Liver (tissue), 8 donors: ENCODE measurements at regions not wholly inside any gene's neighbourhood (a gene's known extent, or its start where the extent isn't known, plus 50 kb on each side); places are given as distances from the start of the nearest gene placed in this dataset.

ENCODE experiments used
- DNase-seq: peaks from one replicate; pipeline ENCODE4 v3.0.0-alpha.2; 2017; ENCODE audit warnings: low spot score
- H3K27ac ChIP-seq, 2 donors: one replicate each; pipeline ENCODE4 v1.7.0; 2013; ENCODE audit warnings: inconsistent platforms in 2 of 2, low read length in 2 of 2, control low read depth in 1 of 2, low read depth in 1 of 2, mild to moderate bottlenecking in 1 of 2
- H3K27me3 ChIP-seq, 4 donors: one replicate each; pipeline versions ENCODE4 v1.6.1 to v1.7.0; 2013; ENCODE audit warnings: low read length in 3 of 4, inconsistent platforms in 1 of 4, mild to moderate bottlenecking in 1 of 4, moderate library complexity in 1 of 4; ENCODE audit not compliant: control insufficient read depth in 4 of 4, insufficient read depth in 4 of 4
- H3K36me3 ChIP-seq, 4 donors: one replicate each; pipeline versions ENCODE4 v1.6.1 to v1.7.0; 2013; ENCODE audit warnings: low read length in 3 of 4, mild to moderate bottlenecking in 3 of 4, low read depth in 1 of 4, moderate library complexity in 1 of 4; ENCODE audit not compliant: control insufficient read depth in 4 of 4, insufficient read depth in 3 of 4
- H3K4me1 ChIP-seq, 4 donors: one replicate each; pipeline versions ENCODE4 v1.6.1 to v1.7.0; 2013; ENCODE audit warnings: low read length in 3 of 4, mild to moderate bottlenecking in 3 of 4, moderate library complexity in 1 of 4; ENCODE audit not compliant: control insufficient read depth in 4 of 4, insufficient read depth in 4 of 4
- H3K4me3 ChIP-seq, 3 donors: one replicate each; pipeline versions ENCODE4 v1.6.1 to v1.7.0; 2013; ENCODE audit warnings: low read length in 3 of 3, control low read depth in 1 of 3, low read depth in 1 of 3, mild to moderate bottlenecking in 1 of 3
- H3K9ac ChIP-seq, 2 donors: one replicate each; pipeline ENCODE4 v1.7.0; 2013; ENCODE audit warnings: low read length in 2 of 2, mild to moderate bottlenecking in 2 of 2, moderate library complexity in 2 of 2, control low read depth in 1 of 2, low read depth in 1 of 2
- H3K9me3 ChIP-seq, 4 donors: one replicate each; pipeline versions ENCODE4 v1.6.1 to v1.7.0; 2013; ENCODE audit warnings: low read length in 3 of 4; ENCODE audit not compliant: control insufficient read depth in 4 of 4
- ATF3 ChIP-seq: IDR thresholded peaks from 2 replicates; pipeline ENCODE4 v1.6.1; 2016; ENCODE audit warnings: antibody characterized with exemption
- CTCF ChIP-seq: fragments of 150-350 bp; IDR thresholded peaks from 2 replicates; pipeline ENCODE4 v1.5.1; 2017; ENCODE audit warnings: improper control_type of control experiment, low read depth, low read length; ENCODE audit not compliant: missing input control
- EGR1 ChIP-seq, 2 donors: IDR thresholded peaks; 2 replicates each; pipeline ENCODE4 v1.6.1; 2016 to 2018; ENCODE audit warnings: antibody characterized with exemption in 2 of 2, low read depth in 2 of 2
- FOXA1 ChIP-seq: IDR thresholded peaks from 2 replicates; pipeline ENCODE4 v1.6.1; 2016; ENCODE audit warnings: antibody characterized with exemption
- FOXA2 ChIP-seq: IDR thresholded peaks from 2 replicates; pipeline ENCODE4 v1.6.1; 2016; ENCODE audit warnings: antibody characterized with exemption
- GABPA ChIP-seq, 2 donors: IDR thresholded peaks in 1 of 2; conservative IDR thresholded peaks in 1 of 2; 2 replicates each; pipeline ENCODE4 v1.6.1; 2016; ENCODE audit warnings: antibody characterized with exemption in 2 of 2, mild to moderate bottlenecking in 1 of 2, moderate library complexity in 1 of 2
- HNF4A ChIP-seq, 2 donors: conservative IDR thresholded peaks; 2 replicates each; pipeline ENCODE4 v1.6.1; 2016; ENCODE audit warnings: antibody characterized with exemption in 2 of 2, mild to moderate bottlenecking in 2 of 2
- HNF4G ChIP-seq: IDR thresholded peaks from 2 replicates; pipeline ENCODE4 v1.6.1; 2016; ENCODE audit warnings: antibody characterized with exemption
- JUND ChIP-seq, 2 donors: IDR thresholded peaks; 2 replicates each; pipeline ENCODE4 v1.6.1; 2016; ENCODE audit warnings: antibody characterized with exemption in 2 of 2
- MAX ChIP-seq: IDR thresholded peaks from 2 replicates; pipeline ENCODE4 v1.6.1; 2016; ENCODE audit warnings: antibody characterized with exemption
- NR2F2 ChIP-seq: IDR thresholded peaks from 2 replicates; pipeline ENCODE4 v1.6.1; 2016; ENCODE audit warnings: antibody characterized with exemption
- RAD21 ChIP-seq, 2 donors: IDR thresholded peaks; 2 replicates each; pipeline ENCODE4 v1.6.1; 2016; ENCODE audit warnings: antibody characterized with exemption in 2 of 2, mild to moderate bottlenecking in 2 of 2
- REST ChIP-seq: IDR thresholded peaks from 2 replicates; pipeline ENCODE4 v1.6.1; 2016; ENCODE audit warnings: antibody characterized with exemption, mild to moderate bottlenecking
- RXRA ChIP-seq, 2 donors: IDR thresholded peaks; 2 replicates each; pipeline ENCODE4 v1.6.1; 2017 to 2018; ENCODE audit warnings: antibody characterized with exemption in 2 of 2, mild to moderate bottlenecking in 1 of 2
- SP1 ChIP-seq: IDR thresholded peaks from 2 replicates; pipeline ENCODE4 v1.6.1; 2018; ENCODE audit warnings: antibody characterized with exemption, mild to moderate bottlenecking
- TAF1 ChIP-seq: conservative IDR thresholded peaks from 2 replicates; pipeline ENCODE4 v1.6.1; 2016; ENCODE audit warnings: antibody characterized with exemption, mild to moderate bottlenecking
- YY1 ChIP-seq: IDR thresholded peaks from 2 replicates; pipeline ENCODE4 v1.6.1; 2016; ENCODE audit warnings: antibody characterized with exemption, mild to moderate bottlenecking
- ZBTB33 ChIP-seq: IDR thresholded peaks from 2 replicates; pipeline ENCODE4 v1.6.1; 2016; ENCODE audit warnings: antibody characterized with exemption
- WGBS: extraction: QIAGEN DNeasy Blood & Tissue Kit; methylation state at CpG from one replicate; pipeline ENCODE4 v1.1.7; 2013; 5-methylcytosine and 5-hydroxymethylcytosine counted together
- donor health status: healthy.
- donor health status: healthy.
- donor health status: healthy.
- donor health status: healthy.
- donor health status: healthy.

GRCh38 chr14:89041257-89041582, 216.8 kb downstream of the TTC8 start:
- Histone ChIP-seq H3K36me3 (no peaks in the 10 kb centered on the region), H3K9ac (peak overlapping the region; percentile 65 to 71), H3K9me3 (peaks cover 0 to 3% (median 0%) of the 10 kb centered on the region in 4 donors), H3K4me1 (peaks cover 0 to 25% (median 11%) of the 10 kb centered on the region in 4 donors), H3K27ac (peak overlapping the region; percentile 92 to 93), H3K27me3 (no peaks in the 10 kb centered on the region), H3K4me3 (peak overlapping the region in 2 of 3 donors; percentile 46 to 48)
- 9% methylated on average over 8 of the region's 8 CpGs for WGBS
- DNase-seq, result peak; percentile 46
- no peak for TF ChIP-seq RAD21 (IDR thresholded peaks at IDR 0.05)
- TF ChIP-seq ZBTB33, result no peak
- TF ChIP-seq TAF1, result no peak
- no peak for TF ChIP-seq GABPA (IDR thresholded peaks at IDR 0.05 in 1 of 2, conservative IDR thresholded peaks at IDR 0.05 in 1 of 2)
- TF ChIP-seq HNF4G, result no peak
- no peak for TF ChIP-seq SP1
- no peak for TF ChIP-seq RXRA (IDR thresholded peaks at IDR 0.05)
- no peak for TF ChIP-seq REST
- no peak for TF ChIP-seq MAX
- TF ChIP-seq EGR1 (IDR thresholded peaks at IDR 0.05; ENCODE audit: low read depth in 2 of 2), result no peak
- peak; percentile 67 to 69 for TF ChIP-seq HNF4A (conservative IDR thresholded peaks at IDR 0.05)
- TF ChIP-seq CTCF, result peak; percentile 10
- no peak for TF ChIP-seq NR2F2
- no peak for TF ChIP-seq FOXA1
- peak; percentile 57 for TF ChIP-seq FOXA2
- TF ChIP-seq JUND (IDR thresholded peaks at IDR 0.05), result no peak
- peak; percentile 3 for TF ChIP-seq YY1
- TF ChIP-seq ATF3, result no peak
